Right lobe of liver (tissue), 4 donors: ENCODE measurements at regions not wholly inside any gene's neighbourhood (a gene's known extent, or its start where the extent isn't known, plus 50 kb on each side); places are given as distances from the start of the nearest gene placed in this dataset.

Experiments used
- POLR2A ChIP-seq: fragments of 450-650 bp; IDR thresholded peaks from one replicate; pipeline ENCODE4 v1.6.1; 2017; ENCODE audit warnings: antibody characterized with exemption, mild to moderate bottlenecking
- TF ChIP-seq, protein P1 (sequence below), 4 donors: fragments of 200-600 bp in 3 of 4; fragments of 450-650 bp in 1 of 4; IDR thresholded peaks; one replicate each; pipeline versions ENCODE4 v1.5.1 to v1.8.0; 2016 to 2022; ENCODE audit warnings: antibody characterized with exemption in 4 of 4, mild to moderate bottlenecking in 2 of 4
- donor health status: DM: no; HTN: no; CAD: no.
- donor health status: DM: no; HTN: no; CAD: no.
- donor health status: DM: no; HTN: yes; CAD: no.

DNA sequence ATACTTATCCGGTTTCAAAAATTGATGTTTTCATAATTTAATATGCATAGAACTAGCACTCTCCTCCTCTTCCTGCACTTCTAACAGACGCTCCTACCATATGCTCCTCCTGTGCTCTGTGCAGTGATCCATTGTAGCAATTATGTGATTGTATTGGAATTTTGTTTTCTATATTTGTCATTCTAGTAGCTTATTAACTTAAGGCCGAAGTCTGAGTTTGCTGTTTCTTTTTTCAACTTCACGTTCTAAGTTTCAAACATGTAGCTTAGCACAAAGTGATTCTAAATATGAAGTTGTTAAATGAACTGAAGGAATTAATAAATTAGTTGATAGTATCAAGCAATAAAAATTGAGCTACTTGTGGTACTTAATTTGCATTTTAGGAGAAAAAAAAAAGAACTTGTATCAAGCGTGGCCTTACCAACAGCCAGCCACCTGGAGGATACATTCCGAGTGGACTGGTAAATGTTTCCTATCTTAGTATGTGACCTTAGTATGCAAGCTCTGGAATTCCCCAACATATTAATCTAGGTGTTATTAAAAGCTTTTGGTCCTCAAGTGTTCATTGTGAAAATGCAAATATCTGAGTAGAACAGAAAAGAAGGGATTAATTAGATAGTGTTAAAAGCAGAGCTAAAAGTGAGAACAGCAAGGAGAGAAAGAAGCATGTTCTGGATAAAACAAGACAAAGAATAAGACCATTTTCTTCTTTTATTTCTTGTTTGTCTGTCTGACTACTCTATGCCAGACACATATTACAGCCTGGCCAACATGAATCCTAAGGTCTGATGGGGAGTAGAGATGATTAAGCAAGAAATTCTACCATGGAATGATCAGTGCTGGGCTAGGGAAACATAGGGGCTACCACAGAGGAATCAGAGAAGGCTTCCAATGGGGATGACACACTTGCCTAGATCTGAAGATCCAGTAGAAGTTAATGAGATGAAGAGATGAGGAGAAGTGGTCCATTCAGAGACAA is 290.4 kb upstream of the MON1B start:
- TF ChIP-seq, protein P1, sequence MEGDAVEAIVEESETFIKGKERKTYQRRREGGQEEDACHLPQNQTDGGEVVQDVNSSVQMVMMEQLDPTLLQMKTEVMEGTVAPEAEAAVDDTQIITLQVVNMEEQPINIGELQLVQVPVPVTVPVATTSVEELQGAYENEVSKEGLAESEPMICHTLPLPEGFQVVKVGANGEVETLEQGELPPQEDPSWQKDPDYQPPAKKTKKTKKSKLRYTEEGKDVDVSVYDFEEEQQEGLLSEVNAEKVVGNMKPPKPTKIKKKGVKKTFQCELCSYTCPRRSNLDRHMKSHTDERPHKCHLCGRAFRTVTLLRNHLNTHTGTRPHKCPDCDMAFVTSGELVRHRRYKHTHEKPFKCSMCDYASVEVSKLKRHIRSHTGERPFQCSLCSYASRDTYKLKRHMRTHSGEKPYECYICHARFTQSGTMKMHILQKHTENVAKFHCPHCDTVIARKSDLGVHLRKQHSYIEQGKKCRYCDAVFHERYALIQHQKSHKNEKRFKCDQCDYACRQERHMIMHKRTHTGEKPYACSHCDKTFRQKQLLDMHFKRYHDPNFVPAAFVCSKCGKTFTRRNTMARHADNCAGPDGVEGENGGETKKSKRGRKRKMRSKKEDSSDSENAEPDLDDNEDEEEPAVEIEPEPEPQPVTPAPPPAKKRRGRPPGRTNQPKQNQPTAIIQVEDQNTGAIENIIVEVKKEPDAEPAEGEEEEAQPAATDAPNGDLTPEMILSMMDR (IDR thresholded peaks at IDR 0.05): no peak
- TF ChIP-seq POLR2A: peak; percentile 69
